PC-9 (cell line): ENCODE measurements at regions not wholly inside any gene's neighbourhood (a gene's known extent, or its start where the extent isn't known, plus 50 kb on each side); places are given as distances from the start of the nearest gene placed in this dataset.

Experiments used
- CTCF ChIP-seq: fragments of 200-600 bp; sonication (generic); conservative IDR thresholded peaks from 2 replicates; pipeline ENCODE4 v1.6.1; 2017; ENCODE audit warnings: mixed run types, antibody characterized with exemption, mild to moderate bottlenecking, moderate library complexity
- EZH2 ChIP-seq: fragments of 200-600 bp; sonication (generic); IDR thresholded peaks from 2 replicates; pipeline ENCODE4 v1.8.0; 2017; ENCODE audit warnings: antibody characterized with exemption, low read depth

GRCh38 chr15:66965201-66965900, 100.1 kb upstream of the SMAD3 start:
- TF ChIP-seq CTCF (no peak), EZH2 (no peak)
